ENCODE measurements at regions not wholly inside any gene's neighbourhood (a gene's known extent, or its start where the extent isn't known, plus 50 kb on each side); places are given as distances from the start of the nearest gene placed in this dataset.

DNA sequence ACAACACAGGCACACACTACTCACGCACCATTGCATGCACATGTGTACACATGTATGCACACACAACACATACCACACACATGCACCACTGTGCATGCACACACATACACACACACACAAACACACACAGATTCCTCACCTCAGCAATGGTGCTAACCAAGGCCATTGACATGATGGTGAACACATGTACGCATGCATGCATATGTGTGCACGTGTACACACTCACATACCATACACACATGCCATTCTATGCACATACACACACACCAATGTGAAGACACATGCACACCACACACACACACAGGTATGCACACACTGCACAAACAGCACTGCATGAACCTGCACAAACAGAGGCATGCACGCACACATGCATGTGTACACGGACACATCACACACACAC is 976.0 kb downstream of the DCDC2C start:
- TF ChIP-seq, protein P1, sequence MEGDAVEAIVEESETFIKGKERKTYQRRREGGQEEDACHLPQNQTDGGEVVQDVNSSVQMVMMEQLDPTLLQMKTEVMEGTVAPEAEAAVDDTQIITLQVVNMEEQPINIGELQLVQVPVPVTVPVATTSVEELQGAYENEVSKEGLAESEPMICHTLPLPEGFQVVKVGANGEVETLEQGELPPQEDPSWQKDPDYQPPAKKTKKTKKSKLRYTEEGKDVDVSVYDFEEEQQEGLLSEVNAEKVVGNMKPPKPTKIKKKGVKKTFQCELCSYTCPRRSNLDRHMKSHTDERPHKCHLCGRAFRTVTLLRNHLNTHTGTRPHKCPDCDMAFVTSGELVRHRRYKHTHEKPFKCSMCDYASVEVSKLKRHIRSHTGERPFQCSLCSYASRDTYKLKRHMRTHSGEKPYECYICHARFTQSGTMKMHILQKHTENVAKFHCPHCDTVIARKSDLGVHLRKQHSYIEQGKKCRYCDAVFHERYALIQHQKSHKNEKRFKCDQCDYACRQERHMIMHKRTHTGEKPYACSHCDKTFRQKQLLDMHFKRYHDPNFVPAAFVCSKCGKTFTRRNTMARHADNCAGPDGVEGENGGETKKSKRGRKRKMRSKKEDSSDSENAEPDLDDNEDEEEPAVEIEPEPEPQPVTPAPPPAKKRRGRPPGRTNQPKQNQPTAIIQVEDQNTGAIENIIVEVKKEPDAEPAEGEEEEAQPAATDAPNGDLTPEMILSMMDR (IDR thresholded peaks at IDR 0.05; ENCODE audit: insufficient read depth, low read length, poor library complexity, severe bottlenecking), result no peak
- no peak for TF ChIP-seq EZH2phosphoT487 (conservative IDR thresholded peaks at IDR 0.05; ENCODE audit: low read length)
